GM19023 (cell line): ENCODE measurements at regions not wholly inside any gene's neighbourhood (a gene's known extent, or its start where the extent isn't known, plus 50 kb on each side); places are given as distances from the start of the nearest gene placed in this dataset.

Experiments
- ATAC-seq: cut with Tn5 transposase; IDR thresholded peaks from one replicate; pipeline ENCODE4 v1.9.1; 2021; ENCODE audit warnings: mild to moderate bottlenecking, moderate library complexity; ENCODE audit not compliant: unreplicated experiment

GRCh38 chr5:74250304-74251102, 390.0 kb downstream of the ENC1 start:
- ATAC-seq: no peak

- no peak for ATAC-seq
Measured at GRCh38 chr5:74248576-74248975, 392.0 kb downstream of the ENC1 start.

GRCh38 chr5:74244406-74244805, 396.1 kb downstream of the ENC1 start:
- no peak for ATAC-seq

- no peak for ATAC-seq
Measured at GRCh38 chr5:74243634-74244033, 396.9 kb downstream of the ENC1 start.

- no peak for ATAC-seq
Measured at GRCh38 chr5:74242516-74242915, 398.0 kb downstream of the ENC1 start.

- ATAC-seq: no peak
Measured at GRCh38 chr5:74241751-74242140, 398.8 kb downstream of the ENC1 start.

GRCh38 chr5:74240783-74241750, 399.5 kb downstream of the ENC1 start:
- no peak for ATAC-seq

- no peak for ATAC-seq
Measured at GRCh38 chr5:74239261-74239660, 401.3 kb downstream of the ENC1 start.

GRCh38 chr5:74237571-74238145, 402.9 kb downstream of the ENC1 start:
- ATAC-seq: no peak

- ATAC-seq: no peak
Measured at GRCh38 chr5:74235552-74235951, 405.0 kb downstream of the ENC1 start.

GRCh38 chr5:74233571-74233970, 407.0 kb downstream of the ENC1 start:
- ATAC-seq: no peak

GRCh38 chr5:74233091-74233490, 407.4 kb downstream of the ENC1 start:
- ATAC-seq: no peak

GRCh38 chr5:74232276-74232675, 408.3 kb downstream of the ENC1 start:
- ATAC-seq: no peak

- no peak for ATAC-seq
Measured at GRCh38 chr5:74231697-74232096, 408.8 kb downstream of the ENC1 start.

GRCh38 chr5:74226716-74227485, 413.6 kb downstream of the ENC1 start:
- ATAC-seq: no peak

GRCh38 chr5:74225587-74225986, 414.9 kb downstream of the ENC1 start:
- ATAC-seq: no peak

GRCh38 chr5:74224331-74224730, 416.2 kb downstream of the ENC1 start:
- no peak for ATAC-seq

- ATAC-seq: no peak
Measured at GRCh38 chr5:74222806-74223205, 417.7 kb downstream of the ENC1 start.

- no peak for ATAC-seq
Measured at GRCh38 chr5:74221413-74221812, 419.1 kb downstream of the ENC1 start.

GRCh38 chr5:74216012-74216411, 424.5 kb downstream of the ENC1 start:
- no peak for ATAC-seq

- no peak for ATAC-seq
Measured at GRCh38 chr5:74212336-74212735, 428.2 kb downstream of the ENC1 start.
